Sigmoid colon (tissue), 6 donors: ENCODE measurements at regions not wholly inside any gene's neighbourhood (a gene's known extent, or its start where the extent isn't known, plus 50 kb on each side); places are given as distances from the start of the nearest gene placed in this dataset.

Source experiments
- DNase-seq: peaks from one replicate; pipeline ENCODE4 v3.0.0-alpha.2; 2019
- H3K27ac ChIP-seq, 4 donors: fragments of 200-600 bp; sonication (generic); one replicate each; pipeline ENCODE4 v1.5.1; 2016 to 2019; ENCODE audit warnings: mild to moderate bottlenecking in 1 of 4
- H3K27me3 ChIP-seq, 3 donors: fragments of 200-600 bp; sonication (generic); one replicate each; pipeline ENCODE4 v1.5.1; 2019; ENCODE audit warnings: mild to moderate bottlenecking in 1 of 3
- H3K36me3 ChIP-seq, 4 donors: fragments of 200-600 bp; sonication (generic); one replicate each; pipeline ENCODE4 v1.5.1; 2016 to 2019
- H3K4me1 ChIP-seq, 4 donors: fragments of 200-600 bp; sonication (generic); one replicate each; pipeline ENCODE4 v1.5.1; 2017 to 2019
- H3K4me3 ChIP-seq, 4 donors: fragments of 200-600 bp; sonication (generic); one replicate each; pipeline ENCODE4 v1.5.1; 2017 to 2019; ENCODE audit warnings: mild to moderate bottlenecking in 2 of 4, moderate library complexity in 1 of 4
- H3K9me3 ChIP-seq, 4 donors: fragments of 200-600 bp in 3 of 4; sonication (generic) in 3 of 4; one replicate each; pipeline versions ENCODE4 v1.5.1 to v1.6.1; 2013 to 2019
- EP300 ChIP-seq, 4 donors: sonication (generic); formaldehyde crosslinking; IDR thresholded peaks; one replicate each; pipeline ENCODE4 v1.6.1; 2017; ENCODE audit warnings: antibody characterized with exemption in 4 of 4
- POLR2A ChIP-seq, 2 donors: fragments of 450-650 bp; IDR thresholded peaks; one replicate each; pipeline ENCODE4 v1.6.1; 2016; ENCODE audit warnings: antibody characterized with exemption in 2 of 2, mild to moderate bottlenecking in 2 of 2, moderate library complexity in 2 of 2
- POLR2AphosphoS5 ChIP-seq, 4 donors: sonication (generic); formaldehyde crosslinking; IDR thresholded peaks; one replicate each; pipeline ENCODE4 v1.6.1; 2017; ENCODE audit warnings: antibody characterized with exemption in 4 of 4
- WGBS, 2 donors: extraction: QIAGEN DNeasy Blood & Tissue Kit; methylation state at CpG; one replicate each; pipeline ENCODE4 v1.1.7; 2013; 5-methylcytosine and 5-hydroxymethylcytosine counted together
- intact Hi-C: fragments of 100-400 bp; cut with DNase I; formaldehyde crosslinking; loops from one replicate; pipeline ENCODE4 v1.15.1; 2023
- TF ChIP-seq, protein P1 (sequence below), 4 experiments: fragments of 450-650 bp in 3 of 4; fragments of 200-600 bp in 1 of 4; IDR thresholded peaks; one replicate each; pipeline ENCODE4 v1.5.1; 2016 to 2019; ENCODE audit warnings: antibody characterized with exemption in 4 of 4, mild to moderate bottlenecking in 3 of 4, moderate library complexity in 2 of 4
- donor health status: healthy with polysubstance abuse.
- donor health status: healthy.

GRCh38 chr14:97762386-97762785 is 965.2 kb downstream of the VRK1 start:
- intact Hi-C loops = no loop called here
- H3K4me3 ChIP-seq = no peak overlapping the region

DNA sequence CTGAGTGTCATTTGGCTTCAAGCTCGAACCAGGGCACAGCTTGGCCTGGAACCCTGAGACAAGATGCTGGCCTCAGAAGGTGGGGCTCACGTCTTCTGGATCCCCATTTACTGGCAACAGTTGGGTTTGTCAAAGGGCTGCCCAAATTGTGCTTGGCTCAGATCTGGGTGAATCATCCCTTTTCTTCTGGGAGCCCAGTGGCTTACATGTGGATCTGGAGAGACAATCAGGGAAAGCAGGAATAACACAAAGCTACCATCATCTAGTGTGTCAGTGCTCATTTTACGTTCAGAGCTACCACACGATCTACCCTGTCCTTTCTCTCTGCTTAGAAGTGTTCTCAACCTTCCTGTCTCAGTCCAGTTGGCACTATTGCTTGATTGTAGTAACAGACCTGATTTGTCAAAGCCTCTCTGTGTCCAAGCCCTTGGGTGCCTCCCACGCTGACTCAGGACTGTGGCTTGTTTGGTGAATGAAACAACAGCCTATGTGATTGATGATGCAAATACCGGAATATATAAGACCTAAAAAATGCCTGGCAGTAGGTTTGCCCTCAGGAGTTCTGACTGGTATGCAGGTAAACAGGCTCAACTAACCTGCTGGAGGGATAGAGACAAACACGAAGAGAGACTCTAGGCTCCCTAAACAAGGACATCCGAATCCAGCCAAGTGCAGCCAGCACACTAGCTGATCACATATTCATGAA is 974.3 kb downstream of the VRK1 start:
- no peaks in the 10 kb centered on the region for H3K36me3 ChIP-seq
- intact Hi-C loops = no loop called here
- H3K27me3 ChIP-seq = no peaks in the 10 kb centered on the region
- peaks cover 0 to 8% (median 0%) of the 10 kb centered on the region in 4 donors for H3K9me3 ChIP-seq
- H3K4me1 ChIP-seq = no peaks in the 10 kb centered on the region
- no peak overlapping the region for H3K4me3 ChIP-seq
- DNase-seq = no peak
- no peak overlapping the region for H3K27ac ChIP-seq
- no peak for TF ChIP-seq EP300 (IDR thresholded peaks at IDR 0.05)
- TF ChIP-seq, protein P1, sequence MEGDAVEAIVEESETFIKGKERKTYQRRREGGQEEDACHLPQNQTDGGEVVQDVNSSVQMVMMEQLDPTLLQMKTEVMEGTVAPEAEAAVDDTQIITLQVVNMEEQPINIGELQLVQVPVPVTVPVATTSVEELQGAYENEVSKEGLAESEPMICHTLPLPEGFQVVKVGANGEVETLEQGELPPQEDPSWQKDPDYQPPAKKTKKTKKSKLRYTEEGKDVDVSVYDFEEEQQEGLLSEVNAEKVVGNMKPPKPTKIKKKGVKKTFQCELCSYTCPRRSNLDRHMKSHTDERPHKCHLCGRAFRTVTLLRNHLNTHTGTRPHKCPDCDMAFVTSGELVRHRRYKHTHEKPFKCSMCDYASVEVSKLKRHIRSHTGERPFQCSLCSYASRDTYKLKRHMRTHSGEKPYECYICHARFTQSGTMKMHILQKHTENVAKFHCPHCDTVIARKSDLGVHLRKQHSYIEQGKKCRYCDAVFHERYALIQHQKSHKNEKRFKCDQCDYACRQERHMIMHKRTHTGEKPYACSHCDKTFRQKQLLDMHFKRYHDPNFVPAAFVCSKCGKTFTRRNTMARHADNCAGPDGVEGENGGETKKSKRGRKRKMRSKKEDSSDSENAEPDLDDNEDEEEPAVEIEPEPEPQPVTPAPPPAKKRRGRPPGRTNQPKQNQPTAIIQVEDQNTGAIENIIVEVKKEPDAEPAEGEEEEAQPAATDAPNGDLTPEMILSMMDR (IDR thresholded peaks at IDR 0.05) = no peak
- TF ChIP-seq POLR2AphosphoS5 (IDR thresholded peaks at IDR 0.05) = no peak
- no peak for TF ChIP-seq POLR2A (IDR thresholded peaks at IDR 0.05)
- WGBS, 2 donors = 72 to 77% methylated on average over 8 of the region's 8 CpGs

More at GRCh38 chr14:97762386-97762785, 965.2 kb downstream of the VRK1 start:
- Histone ChIP-seq H3K9me3 (no peaks in the 10 kb centered on the region), H3K27me3 (no peaks in the 10 kb centered on the region), H3K36me3 (no peaks in the 10 kb centered on the region), H3K4me1 (no peaks in the 10 kb centered on the region), H3K27ac (no peak overlapping the region)
- TF ChIP-seq POLR2A (IDR thresholded peaks at IDR 0.05) = no peak
- TF ChIP-seq, protein P1 (IDR thresholded peaks at IDR 0.05) = no peak
- no peak for TF ChIP-seq EP300 (IDR thresholded peaks at IDR 0.05)
- no peak for TF ChIP-seq POLR2AphosphoS5 (IDR thresholded peaks at IDR 0.05)
- WGBS, 2 donors = 58 to 63% methylated on average over 5 of the region's 5 CpGs
- DNase-seq = no peak

DNA sequence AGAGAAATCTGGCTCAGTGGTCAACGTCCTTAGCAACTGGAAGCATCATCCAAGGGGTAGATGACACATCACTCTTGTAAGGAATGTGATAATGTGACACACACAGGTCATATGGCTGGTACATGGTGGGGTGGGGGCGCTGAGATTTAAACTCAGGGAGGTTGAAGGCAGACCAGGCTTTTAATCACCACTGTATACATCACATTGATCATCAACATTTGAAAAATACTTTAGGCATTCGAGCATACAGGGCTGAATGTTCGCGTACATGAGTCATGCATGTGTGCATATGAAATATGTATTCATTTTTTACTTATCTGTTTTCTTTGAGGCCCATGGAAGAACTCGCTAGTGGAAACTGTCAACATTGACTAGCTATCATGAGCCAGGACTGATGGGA is 976.4 kb downstream of the VRK1 start:
- TF ChIP-seq POLR2AphosphoS5 (IDR thresholded peaks at IDR 0.05) = no peak
- no peak for TF ChIP-seq POLR2A (IDR thresholded peaks at IDR 0.05)
- TF ChIP-seq EP300 (IDR thresholded peaks at IDR 0.05) = no peak
- TF ChIP-seq, protein P1 (IDR thresholded peaks at IDR 0.05) = no peak
- DNase-seq = no peak
- Histone ChIP-seq H3K4me3 (no peak overlapping the region), H3K36me3 (no peaks in the 10 kb centered on the region), H3K4me1 (no peaks in the 10 kb centered on the region), H3K27ac (no peak overlapping the region), H3K9me3 (peaks cover 0 to 8% (median 0%) of the 10 kb centered on the region in 4 donors), H3K27me3 (no peaks in the 10 kb centered on the region)
- intact Hi-C loops = no loop called here
- WGBS, 2 donors = 71 to 82% methylated on average over 6 of the region's 6 CpGs

DNA sequence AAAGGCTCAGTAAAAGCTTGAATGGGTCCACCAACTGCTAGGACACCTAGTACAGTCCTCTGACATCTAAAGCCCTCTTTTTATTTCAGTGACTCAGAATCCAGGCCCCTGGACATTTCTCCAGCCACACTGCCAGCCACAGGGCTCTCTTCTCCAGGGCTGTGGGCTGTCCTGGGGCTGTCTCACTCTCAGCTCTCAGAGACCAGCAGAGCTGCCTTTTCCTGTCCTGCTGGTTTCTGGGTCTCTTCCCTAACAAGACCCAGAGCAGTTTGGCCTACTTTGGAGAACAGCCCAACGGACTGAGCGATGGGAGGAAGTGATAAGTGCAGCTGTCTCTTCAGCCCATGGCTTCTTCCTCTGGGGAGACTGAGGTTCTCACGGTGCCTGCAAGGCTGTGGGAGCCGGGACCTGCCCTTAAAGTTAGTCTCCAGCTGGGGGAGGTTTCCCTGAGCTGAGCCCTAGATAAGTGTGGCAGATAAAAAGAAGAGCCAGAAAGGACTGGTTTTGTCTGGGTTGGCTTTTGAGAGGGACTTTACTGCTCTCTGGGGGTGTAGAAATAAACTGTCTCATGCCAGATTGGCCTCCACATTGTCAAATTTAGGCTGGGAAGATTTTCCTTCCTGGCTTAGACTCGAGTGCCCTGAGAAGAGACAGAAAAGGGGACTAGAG is 979.8 kb downstream of the VRK1 start:
- 49 to 57% methylated on average over 5 of the region's 5 CpGs for WGBS, 2 donors
- no peak overlapping the region for H3K4me3 ChIP-seq
- no peaks in the 10 kb centered on the region for H3K36me3 ChIP-seq
- no peaks in the 10 kb centered on the region for H3K4me1 ChIP-seq
- TF ChIP-seq, protein P1 (IDR thresholded peaks at IDR 0.05) = no peak
- TF ChIP-seq POLR2AphosphoS5 (IDR thresholded peaks at IDR 0.05) = no peak
- TF ChIP-seq EP300 (IDR thresholded peaks at IDR 0.05) = no peak
- no peak for TF ChIP-seq POLR2A (IDR thresholded peaks at IDR 0.05)
- no peak for DNase-seq
- no peaks in the 10 kb centered on the region for H3K27me3 ChIP-seq
- H3K9me3 ChIP-seq = peaks cover 0 to 3% (median 0%) of the 10 kb centered on the region in 4 donors
- intact Hi-C loops = no loop called here
- no peak overlapping the region for H3K27ac ChIP-seq
